Kidney (tissue), 13 donors: ENCODE measurements at regions not wholly inside any gene's neighbourhood (a gene's known extent, or its start where the extent isn't known, plus 50 kb on each side); places are given as distances from the start of the nearest gene placed in this dataset.
"Not testable (repeated sequence)": the region's sequence is repeated elsewhere in the genome, so short reads cannot be mapped to it uniquely, and the experiment has no call there.

Experiments
- DNase-seq, 5 donors: peaks; one replicate each; pipeline ENCODE4 v3.0.0-alpha.2; 2013 to 2020
- FAIRE-seq: peaks from 2 replicates; lab custom pipeline; 2012; peaks lifted over from hg19 to GRCh38; lab: Jason Lieb, UNC
- H3K27ac ChIP-seq, 2 donors: one replicate each; pipeline ENCODE4 v1.7.0; 2013; ENCODE audit warnings: low read depth in 2 of 2, low read length in 2 of 2, inconsistent platforms in 1 of 2
- H3K27me3 ChIP-seq: one replicate; pipeline ENCODE4 v1.7.1; 2013; ENCODE audit warnings: low read length, inconsistent platforms; ENCODE audit not compliant: control insufficient read depth, insufficient read depth
- H3K36me3 ChIP-seq, 3 donors: one replicate each; pipeline versions ENCODE4 v1.7.0 to v1.7.1; 2013; ENCODE audit warnings: low read length in 3 of 3, control low read depth in 1 of 3, inconsistent platforms in 1 of 3; ENCODE audit not compliant: insufficient read depth in 3 of 3, control insufficient read depth in 2 of 3
- H3K4me1 ChIP-seq, 3 donors: one replicate each; pipeline versions ENCODE4 v1.7.0 to v1.7.1; 2013; ENCODE audit warnings: low read length in 3 of 3, inconsistent platforms in 1 of 3, low read depth in 1 of 3; ENCODE audit not compliant: control insufficient read depth in 2 of 3, insufficient read depth in 2 of 3
- H3K4me3 ChIP-seq, 3 donors: one replicate each; pipeline versions ENCODE4 v1.7.0 to v1.8.1; 2013; ENCODE audit warnings: low read length in 3 of 3, control low read depth in 1 of 3, inconsistent platforms in 1 of 3
- H3K9ac ChIP-seq, 3 donors: one replicate each; pipeline versions ENCODE4 v1.7.0 to v1.7.1; 2013; ENCODE audit warnings: low read length in 3 of 3, control low read depth in 1 of 3, inconsistent platforms in 1 of 3
- H3K9me3 ChIP-seq, 3 donors: one replicate each; pipeline versions ENCODE4 v1.7.0 to v1.7.1; 2013; ENCODE audit warnings: low read length in 3 of 3, control low read depth in 1 of 3, inconsistent platforms in 1 of 3; ENCODE audit not compliant: control insufficient read depth in 2 of 3, insufficient read depth in 1 of 3
- CTCF ChIP-seq: IDR thresholded peaks from 3 replicates; pipeline ENCODE4 v1.5.1; 2012; ENCODE audit warnings: mild to moderate bottlenecking, moderate library complexity, borderline replicate concordance; ENCODE audit not compliant: insufficient read depth; ENCODE audit errors: extremely low read depth
- intact Hi-C: fragments of 100-400 bp; cut with DNase I; formaldehyde crosslinking; loops from one replicate; pipeline ENCODE4 v1.11.1; 2022
- donor health status: control.
- donor health status: control.
- donor health status: control.
- donor health status: control.
- donor health status: control.
- donor health status: DM: yes; HTN: yes; CAD: no.
- donor health status: Normal renal cell carcinoma (clear cell type).

GRCh38 chr1:59202455-59202854, 94.4 kb upstream of the FGGY start:
- H3K27ac ChIP-seq: no peak overlapping the region
- H3K4me1 ChIP-seq: peaks cover 0 to 2% (median 0%) of the 10 kb centered on the region in 3 donors
- FAIRE-seq: no peak

GRCh38 chr1:59204001-59204400, 92.9 kb upstream of the FGGY start:
- Histone ChIP-seq H3K4me1 (peaks cover 0 to 2% (median 0%) of the 10 kb centered on the region in 3 donors), H3K9me3 (no peaks in the 10 kb centered on the region), H3K9ac (no peak overlapping the region), H3K27me3 (no peaks in the 10 kb centered on the region), H3K36me3 (no peaks in the 10 kb centered on the region), H3K4me3 (no peak overlapping the region), H3K27ac (no peak overlapping the region)
- no peak for FAIRE-seq
- no peak for DNase-seq
- intact Hi-C loops: no loop called here
- no peak for TF ChIP-seq CTCF

More at GRCh38 chr1:59202455-59202854, 94.4 kb upstream of the FGGY start:
- H3K27me3 ChIP-seq: no peaks in the 10 kb centered on the region
- DNase-seq: no peak
- no peak overlapping the region for H3K9ac ChIP-seq
- intact Hi-C loops: no loop called here
- no peaks in the 10 kb centered on the region for H3K9me3 ChIP-seq
- H3K4me3 ChIP-seq: no peak overlapping the region
- no peak for TF ChIP-seq CTCF
- no peaks in the 10 kb centered on the region for H3K36me3 ChIP-seq

- FAIRE-seq, DNase-seq, H3K9ac ChIP-seq, H3K4me3 ChIP-seq, H3K4me1 ChIP-seq, H3K27me3 ChIP-seq, H3K27ac ChIP-seq, intact Hi-C loops, H3K9me3 ChIP-seq, H3K36me3 ChIP-seq: not testable (repeated sequence)
Observed at GRCh38 chr1:59206616-59207015, 90.3 kb upstream of the FGGY start.

GRCh38 chr1:59210430-59210829, 86.5 kb upstream of the FGGY start:
- H3K4me1 ChIP-seq, H3K27me3 ChIP-seq, H3K27ac ChIP-seq, H3K4me3 ChIP-seq, H3K9ac ChIP-seq, FAIRE-seq, H3K36me3 ChIP-seq, H3K9me3 ChIP-seq, intact Hi-C loops, DNase-seq: not testable (repeated sequence)

DNA sequence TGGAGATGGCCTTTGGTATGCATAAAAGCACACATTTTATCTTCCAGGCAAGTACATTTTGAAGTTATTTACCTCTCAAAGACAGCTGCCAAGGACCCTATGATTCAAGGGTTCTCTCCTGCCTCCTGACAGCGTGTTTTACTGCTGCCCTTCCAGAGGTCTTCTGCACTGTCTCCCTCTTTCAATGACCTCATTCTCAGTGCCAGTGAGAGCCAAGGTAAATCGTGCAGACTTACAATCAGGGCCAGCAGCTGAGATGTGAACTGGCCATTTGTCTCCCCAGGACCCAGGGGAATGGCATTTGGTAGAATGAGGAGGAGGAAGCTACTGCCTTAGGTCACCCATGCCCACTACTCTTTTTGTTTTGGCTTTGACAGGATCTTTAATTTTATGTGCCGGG, 84.2 kb upstream of the FGGY start:
- Histone ChIP-seq H3K9ac (no peak overlapping the region), H3K27me3 (no peaks in the 10 kb centered on the region), H3K27ac (no peak overlapping the region), H3K36me3 (no peaks in the 10 kb centered on the region), H3K4me3 (no peak overlapping the region), H3K9me3 (no peaks in the 10 kb centered on the region), H3K4me1 (no peaks in the 10 kb centered on the region)
- TF ChIP-seq CTCF: no peak
- DNase-seq (peak in 1 of 5 donors; percentile 21), FAIRE-seq (no peak)
- intact Hi-C loops: no loop called here
